DMS79 treated with DMSO at 0.1 percent for 48 hours (cell line): ENCODE measurements at regions not wholly inside any gene's neighbourhood (a gene's known extent, or its start where the extent isn't known, plus 50 kb on each side); places are given as distances from the start of the nearest gene placed in this dataset.

Experiments
- DNase-seq: peaks from one replicate; lab custom pipeline; 2025; lab: John Stamatoyannopoulos, UW

GRCh38 chr9:109883623-109884022 lies 103.6 kb downstream of the PALM2AKAP2 start:
- no peak for DNase-seq

GRCh38 chr9:109886041-109886440 lies 106.0 kb downstream of the PALM2AKAP2 start:
- DNase-seq = no peak

- DNase-seq = no peak
These were observed 106.6 kb downstream of the PALM2AKAP2 start for GRCh38 chr9:109886617-109887016.

- DNase-seq = no peak
These were observed 107.1 kb downstream of the PALM2AKAP2 start for GRCh38 chr9:109887079-109887478.

GRCh38 chr9:109888695-109889094 lies 108.7 kb downstream of the PALM2AKAP2 start:
- no peak for DNase-seq

GRCh38 chr9:109889456-109889855 lies 109.5 kb downstream of the PALM2AKAP2 start:
- peak; percentile 31 for DNase-seq

GRCh38 chr9:109893241-109893640 lies 113.2 kb downstream of the PALM2AKAP2 start:
- no peak for DNase-seq

- DNase-seq = no peak
These were observed 114.5 kb downstream of the PALM2AKAP2 start for GRCh38 chr9:109894473-109894872.

GRCh38 chr9:109894921-109895758 lies 115.1 kb downstream of the PALM2AKAP2 start:
- no peak for DNase-seq

GRCh38 chr9:109901201-109901600 lies 121.2 kb downstream of the PALM2AKAP2 start:
- DNase-seq = no peak

- DNase-seq = peak; percentile 24
These were observed 123.6 kb downstream of the PALM2AKAP2 start for GRCh38 chr9:109903515-109904138.

- DNase-seq = no peak
These were observed 124.7 kb downstream of the PALM2AKAP2 start for GRCh38 chr9:109904666-109905065.

- no peak for DNase-seq
These were observed 125.5 kb downstream of the PALM2AKAP2 start for GRCh38 chr9:109905472-109905871.

GRCh38 chr9:109906766-109907382 lies 126.9 kb downstream of the PALM2AKAP2 start:
- no peak for DNase-seq

GRCh38 chr9:109907400-109907799 lies 127.4 kb downstream of the PALM2AKAP2 start:
- no peak for DNase-seq

GRCh38 chr9:109907810-109908458 lies 127.9 kb downstream of the PALM2AKAP2 start:
- no peak for DNase-seq

- no peak for DNase-seq
These were observed 128.7 kb downstream of the PALM2AKAP2 start for GRCh38 chr9:109908459-109909390.

GRCh38 chr9:109910671-109911518 lies 130.9 kb downstream of the PALM2AKAP2 start:
- no peak for DNase-seq

GRCh38 chr9:109912082-109912582 lies 132.1 kb downstream of the PALM2AKAP2 start:
- no peak for DNase-seq
